ENCODE measurements at regions not wholly inside any gene's neighbourhood (a gene's known extent, or its start where the extent isn't known, plus 50 kb on each side); places are given as distances from the start of the nearest gene placed in this dataset.
"Not testable (repeated sequence)": the region's sequence is repeated elsewhere in the genome, so short reads cannot be mapped to it uniquely, and the experiment has no call there.

DNA sequence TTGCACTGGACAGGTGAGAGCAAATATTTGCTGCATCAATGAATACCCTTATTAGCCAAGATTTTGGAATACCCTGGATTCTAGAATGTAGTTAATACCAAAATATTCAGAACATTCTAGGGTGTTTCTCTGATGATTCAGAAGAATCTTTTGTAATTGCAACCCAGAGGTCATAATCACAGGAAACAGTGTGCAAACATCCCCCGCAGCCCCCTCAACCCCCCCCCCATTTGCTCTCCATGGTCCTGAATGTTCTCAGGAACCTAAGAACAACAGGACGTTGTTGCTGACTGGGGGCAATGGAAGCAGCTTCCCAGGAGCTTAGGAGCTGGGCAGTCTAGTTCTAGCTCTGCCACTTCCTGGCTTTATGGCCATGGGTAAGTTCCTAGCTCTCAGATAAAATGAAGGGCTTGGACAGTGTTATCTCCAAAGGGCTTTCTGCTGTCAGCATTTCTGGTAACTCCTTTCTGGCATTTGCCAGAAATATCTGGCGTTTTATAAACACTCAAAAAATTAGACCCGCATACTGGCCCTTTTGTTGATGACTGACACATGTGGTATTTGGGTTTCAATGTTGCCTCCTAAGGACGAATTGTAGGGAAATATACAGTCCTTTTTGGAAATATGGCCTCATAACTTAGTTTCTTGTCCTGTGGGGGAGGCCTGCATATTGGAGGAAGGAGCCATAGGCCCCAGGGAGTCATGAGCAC, 178.6 kb downstream of the RRAGC start:
- CTCF ChIA-PET = no interaction called here
- POLR2A ChIA-PET = no interaction called here

DNA sequence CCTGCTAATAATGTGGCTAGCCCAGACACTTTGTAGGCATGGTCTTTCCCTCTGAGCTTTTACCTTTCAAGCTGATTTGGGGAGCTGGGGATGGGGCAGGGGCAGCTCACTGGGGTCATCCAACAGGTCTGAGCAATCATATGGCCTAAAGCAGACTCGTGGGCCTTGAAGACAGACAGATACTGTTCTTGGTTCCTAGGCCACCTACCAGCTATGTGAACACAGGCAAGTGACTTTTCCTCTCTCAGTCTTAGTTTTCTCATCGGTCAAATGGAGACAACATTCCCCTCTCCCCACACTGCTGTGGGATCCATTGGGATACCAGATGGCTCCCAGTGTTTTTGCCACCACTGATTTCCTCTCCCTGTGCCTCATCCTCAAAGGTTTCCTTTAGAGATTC, 181.8 kb downstream of the RRAGC start:
- POLR2A ChIA-PET = no interaction called here
- CTCF ChIA-PET = no interaction called here

GRCh38 chr1:38677311-38677710, 182.3 kb downstream of the RRAGC start:
- ChIA-PET POLR2A (no interaction called here), CTCF (no interaction called here)

DNA sequence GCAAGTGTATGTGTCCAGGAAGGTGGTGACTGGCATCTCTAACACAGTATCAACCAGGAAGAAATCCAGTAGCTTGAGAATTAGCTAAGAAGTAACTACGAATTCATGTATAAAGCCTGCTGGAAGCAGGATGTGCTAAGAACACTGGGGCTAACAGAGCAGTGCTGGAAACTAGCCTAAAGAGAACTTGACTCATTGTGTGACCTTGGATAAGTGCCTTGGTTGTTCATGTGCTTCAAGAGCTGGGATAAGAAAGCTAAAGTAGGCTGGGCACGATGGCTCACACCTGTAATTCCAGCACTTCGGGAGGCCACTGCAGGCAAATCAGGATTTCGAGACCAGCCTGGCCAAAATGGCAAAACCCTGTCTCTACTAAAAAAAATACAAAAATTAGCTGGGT, 186.9 kb downstream of the RRAGC start:
- ChIA-PET POLR2A (no interaction called here), CTCF (no interaction called here)

GRCh38 chr1:38671221-38671620, 188.4 kb downstream of the RRAGC start:
- ChIA-PET CTCF (no interaction called here), POLR2A (no interaction called here)

- CTCF ChIA-PET = no interaction called here
- POLR2A ChIA-PET = no interaction called here
These were observed 188.9 kb downstream of the RRAGC start for GRCh38 chr1:38670544-38671122.

DNA sequence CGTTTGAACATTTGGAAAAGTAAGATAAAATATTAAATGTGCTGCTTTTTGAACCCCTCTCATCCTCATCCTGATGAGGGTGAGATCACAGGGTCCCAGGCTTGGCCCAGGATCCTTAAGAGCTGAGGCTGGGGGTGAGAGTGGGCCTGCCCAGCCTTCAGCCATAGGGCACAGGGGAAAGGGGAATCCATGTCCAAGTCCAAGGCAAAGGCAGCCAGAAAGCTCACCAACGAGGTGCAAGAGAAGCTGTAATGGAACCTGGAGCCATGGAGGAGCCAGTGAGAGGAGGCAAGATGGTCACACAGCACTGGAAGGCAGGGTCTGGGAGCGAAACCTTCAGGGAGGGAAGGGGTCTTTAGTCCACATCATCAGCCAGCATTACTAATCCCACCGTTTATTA, 191.9 kb downstream of the RRAGC start:
- CTCF ChIA-PET = no interaction called here

GRCh38 chr1:38662126-38662525, 197.4 kb downstream of the RRAGC start:
- POLR2A ChIA-PET = no interaction called here
- CTCF ChIA-PET = no interaction called here

More for the DNA sequence above, 191.9 kb downstream of the RRAGC start:
- POLR2A ChIA-PET = no interaction called here

- POLR2A ChIA-PET = no interaction called here
These were observed 200.7 kb downstream of the RRAGC start for GRCh38 chr1:38658883-38659282.

GRCh38 chr1:38657873-38658272, 201.7 kb downstream of the RRAGC start:
- POLR2A ChIA-PET = no interaction called here
- CTCF ChIA-PET = no interaction called here

More at GRCh38 chr1:38658883-38659282, 200.7 kb downstream of the RRAGC start:
- CTCF ChIA-PET = no interaction called here

GRCh38 chr1:38657207-38657840, 202.2 kb downstream of the RRAGC start:
- CTCF ChIA-PET = no interaction called here
- POLR2A ChIA-PET = no interaction called here

- ChIA-PET CTCF (no interaction called here), POLR2A (no interaction called here)
These were observed 202.8 kb downstream of the RRAGC start for GRCh38 chr1:38656726-38657125.

DNA sequence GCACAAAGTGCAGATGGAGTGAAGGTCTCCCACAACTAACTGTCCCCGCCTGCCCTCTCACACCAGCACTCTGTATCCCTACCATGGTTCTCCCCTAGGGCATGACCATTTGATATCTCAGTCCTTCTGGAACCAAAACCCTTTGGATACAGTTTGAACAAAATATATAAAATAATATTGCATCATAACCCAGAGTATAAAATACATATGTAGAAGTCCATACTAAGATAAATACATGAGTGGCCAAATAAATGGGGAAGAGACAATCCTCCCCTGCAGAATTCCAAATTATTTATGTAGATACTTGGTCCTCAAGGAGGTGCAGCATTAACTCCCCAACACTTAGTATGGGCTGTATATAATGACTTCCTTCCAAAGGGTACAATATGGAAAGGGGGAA, 207.4 kb downstream of the RRAGC start:
- CTCF ChIA-PET = no interaction called here
- POLR2A ChIA-PET = no interaction called here

DNA sequence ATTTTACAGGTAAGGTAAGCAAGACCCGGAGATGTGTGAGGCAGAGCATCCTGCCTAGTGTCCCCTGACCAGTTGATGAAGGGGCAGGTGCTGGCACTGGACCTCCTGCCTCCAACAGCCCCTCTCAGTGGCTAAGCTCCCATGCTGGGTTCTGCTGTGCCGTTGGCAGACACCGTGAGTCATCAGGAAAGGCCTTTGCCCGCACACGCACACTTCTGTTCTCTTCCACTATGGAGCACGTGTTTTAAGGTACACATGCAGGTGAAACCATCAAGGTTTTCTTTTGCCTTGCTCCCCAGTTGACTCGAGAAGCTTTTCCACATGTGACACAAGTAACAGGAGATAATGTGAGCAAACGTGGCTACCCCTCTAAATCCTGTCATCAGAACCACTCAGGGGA, 207.9 kb downstream of the RRAGC start:
- CTCF ChIA-PET = no interaction called here
- POLR2A ChIA-PET = no interaction called here

- CTCF ChIA-PET = interaction anchor here (0.6 kb wide), 1 partner anchor 133 kb away, joined by 3 read pairs; no protein-coding TSS in a partner anchor
- POLR2A ChIA-PET = no interaction called here
These were observed 211.2 kb downstream of the RRAGC start for GRCh38 chr1:38648417-38648816.

DNA sequence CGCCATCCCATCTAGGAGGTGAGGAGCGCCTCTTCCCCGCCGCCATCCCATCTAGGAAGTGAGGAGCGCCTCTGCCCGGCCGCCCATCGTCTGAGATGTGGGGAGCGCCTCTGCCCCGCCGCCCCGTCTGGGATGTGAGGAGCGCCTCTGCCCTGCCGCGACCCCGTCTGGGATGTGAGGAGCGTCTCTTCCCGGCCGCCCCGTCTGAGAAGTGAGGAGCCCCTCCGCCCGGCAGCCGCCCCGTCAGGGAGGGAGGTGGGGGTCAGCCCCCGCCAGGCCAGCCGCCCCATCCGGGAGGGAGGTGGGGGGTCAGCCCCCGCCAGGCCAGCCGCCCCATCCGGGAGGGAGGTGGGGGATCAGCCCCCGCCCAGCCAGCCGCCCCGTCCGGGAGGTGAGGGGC, 212.2 kb downstream of the RRAGC start:
- CTCF ChIA-PET, POLR2A ChIA-PET: not testable (repeated sequence)

DNA sequence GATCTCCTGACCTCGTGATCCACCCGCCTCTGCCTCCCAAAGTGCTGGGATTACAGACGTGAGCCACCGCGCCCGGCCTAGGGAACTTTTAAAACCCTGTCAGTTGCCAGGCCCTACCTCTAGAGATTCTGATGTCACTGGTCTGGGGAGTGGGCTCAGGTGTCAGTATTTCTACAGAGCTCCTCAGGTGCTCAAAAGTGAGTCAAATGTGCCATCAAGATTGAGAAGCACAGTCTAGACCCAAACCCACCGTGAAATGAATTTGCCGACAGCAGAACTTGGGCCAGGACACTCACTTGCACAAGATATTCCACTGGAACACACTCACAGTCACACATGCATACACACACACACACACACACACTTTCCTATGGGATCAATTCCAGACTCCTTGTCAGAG, 215.5 kb downstream of the RRAGC start:
- ChIA-PET POLR2A (no interaction called here), CTCF (no interaction called here)

DNA sequence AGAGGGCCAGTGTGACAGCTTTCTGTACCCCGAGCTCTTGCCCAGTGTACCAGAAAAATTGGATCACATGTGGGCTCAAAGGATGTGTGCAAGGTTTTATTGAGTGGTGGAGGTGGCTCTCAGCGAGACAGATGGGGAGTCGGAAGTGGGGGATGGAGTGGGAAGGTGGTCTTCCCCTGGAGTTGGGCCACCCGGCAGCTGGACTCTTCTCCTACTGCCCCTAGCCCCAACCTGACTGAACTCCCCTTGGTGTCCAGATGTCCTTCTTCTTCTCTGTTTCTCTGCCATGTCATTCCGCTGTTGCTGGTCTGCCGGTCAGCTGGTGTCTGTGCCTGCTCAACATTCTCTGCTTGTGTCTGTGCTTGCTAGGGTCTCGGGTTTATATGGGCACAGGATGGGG, 217.9 kb downstream of the RRAGC start:
- POLR2A ChIA-PET = no interaction called here
- CTCF ChIA-PET = no interaction called here

GRCh38 chr1:38640371-38640770, 219.2 kb downstream of the RRAGC start:
- POLR2A ChIA-PET = no interaction called here
- CTCF ChIA-PET = no interaction called here

- POLR2A ChIA-PET = no interaction called here
- CTCF ChIA-PET = interaction anchor here (0.6 kb wide), 1 partner anchor 978 kb away, joined by 5 read pairs; no protein-coding TSS in a partner anchor
These were observed 231.3 kb downstream of the RRAGC start for GRCh38 chr1:38628241-38628640.

DNA sequence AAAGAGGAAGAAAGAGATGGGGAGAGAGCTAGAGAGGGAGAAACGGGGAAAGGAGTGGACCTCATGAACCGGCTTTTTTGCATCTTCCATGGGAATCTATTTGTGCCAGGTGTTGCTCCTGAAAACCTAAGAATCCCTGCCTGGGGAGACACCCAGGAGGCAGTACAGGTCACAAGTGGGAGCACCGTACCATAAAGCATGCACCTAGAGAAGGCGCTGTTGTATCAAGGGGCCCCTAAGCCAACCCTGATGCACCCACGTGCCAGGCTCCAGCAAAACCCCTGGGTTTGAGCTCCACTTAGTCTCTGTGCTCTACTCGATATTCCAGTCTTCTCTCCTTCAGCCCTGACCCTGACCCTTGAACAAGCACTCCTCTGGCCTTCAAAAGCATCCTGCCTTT, 233.6 kb downstream of the RRAGC start:
- ChIA-PET CTCF (no interaction called here), POLR2A (no interaction called here)
